MCF 10A (cell line): ENCODE measurements at regions not wholly inside any gene's neighbourhood (a gene's known extent, or its start where the extent isn't known, plus 50 kb on each side); places are given as distances from the start of the nearest gene placed in this dataset.

ENCODE experiments used
- BruUV-seq: library from RNA; stranded (reverse); fragments of 400-500 nt; replicated peaks from 2 replicates; lab custom pipeline; 2021; lab: Mats Ljungman, UMichigan
- CTCF ChIA-PET: fragments of 300-600 bp; sonication (Branson Sonifier 250); formaldehyde crosslinking; extraction: SDS; loops from one replicate; lab custom pipeline; 2021; ENCODE audit warnings: antibody characterized with exemption, inconsistent platforms; lab: Yijun Ruan, JAX
- POLR2A ChIA-PET: fragments of 300-600, 350-650 bp; sonication (Branson Sonifier 250); formaldehyde crosslinking; extraction: SDS; loops from one replicate; lab custom pipeline; 2020; ENCODE audit warnings: antibody characterized with exemption, inconsistent platforms; lab: Yijun Ruan, JAX
- DNase-seq: peaks from one replicate; pipeline ENCODE4 v3.0.0-alpha.2; 2018; ENCODE audit not compliant: unreplicated experiment
- H3K27ac Mint-ChIP-seq: one replicate; pipeline ENCODE4 v1.8.0; 2022; ENCODE audit warnings: mild to moderate bottlenecking, low read depth, mixed read lengths; ENCODE audit not compliant: unreplicated experiment
- H3K27me3 Mint-ChIP-seq: one replicate; pipeline ENCODE4 v1.8.0; 2022; ENCODE audit warnings: mixed read lengths; ENCODE audit not compliant: insufficient read depth, unreplicated experiment
- H3K36me3 Mint-ChIP-seq: one replicate; pipeline ENCODE4 v1.8.0; 2022; ENCODE audit warnings: mild to moderate bottlenecking, moderate library complexity, mixed read lengths; ENCODE audit not compliant: insufficient read depth, unreplicated experiment
- H3K4me1 Mint-ChIP-seq: one replicate; pipeline ENCODE4 v1.8.0; 2022; ENCODE audit warnings: mixed read lengths; ENCODE audit not compliant: insufficient read depth, unreplicated experiment
- H3K4me3 Mint-ChIP-seq: one replicate; pipeline ENCODE4 v1.8.0; 2022; ENCODE audit warnings: mild to moderate bottlenecking, moderate library complexity, mixed read lengths; ENCODE audit not compliant: unreplicated experiment
- H3K9me3 Mint-ChIP-seq: one replicate; pipeline ENCODE4 v1.8.0; 2022; ENCODE audit warnings: mixed read lengths; ENCODE audit not compliant: unreplicated experiment
- intact Hi-C: fragments of 100-400 bp; cut with micrococcal nuclease; formaldehyde crosslinking; loops from 2 replicates; pipeline ENCODE4 v1.14.1; 2022
- TF ChIP-seq, protein P1 (sequence below): fragments of 200-600 bp; IDR thresholded peaks from one replicate; pipeline ENCODE4 v1.8.0; 2022; ENCODE audit warnings: antibody characterized with exemption, mild to moderate bottlenecking; ENCODE audit not compliant: unreplicated experiment

DNA sequence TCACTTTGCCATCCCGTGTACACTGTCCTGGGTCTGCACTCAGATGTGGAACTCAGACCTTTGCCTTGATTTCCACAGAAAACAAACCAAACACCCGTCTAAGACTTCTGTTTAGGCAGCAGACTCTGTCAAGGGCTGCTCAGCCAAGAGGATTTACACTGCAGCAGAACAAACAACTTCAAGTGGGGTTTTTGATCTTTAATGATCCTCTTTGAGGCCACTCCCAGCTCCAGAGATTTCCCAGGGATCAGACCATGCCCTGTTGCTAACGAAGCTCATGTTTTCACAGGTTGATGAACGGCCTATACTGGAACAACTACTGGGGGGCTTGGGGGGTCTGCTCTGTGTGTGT is 52.5 kb upstream of the LGALSL start:
- H3K27ac Mint-ChIP-seq = peak overlapping the region; percentile 64
- CTCF ChIA-PET = interaction anchor here (0.6 to 1.2 kb wide), 3 partner anchors 18 to 473 kb away, joined by 3 read pairs; no protein-coding TSS in a partner anchor

DNA sequence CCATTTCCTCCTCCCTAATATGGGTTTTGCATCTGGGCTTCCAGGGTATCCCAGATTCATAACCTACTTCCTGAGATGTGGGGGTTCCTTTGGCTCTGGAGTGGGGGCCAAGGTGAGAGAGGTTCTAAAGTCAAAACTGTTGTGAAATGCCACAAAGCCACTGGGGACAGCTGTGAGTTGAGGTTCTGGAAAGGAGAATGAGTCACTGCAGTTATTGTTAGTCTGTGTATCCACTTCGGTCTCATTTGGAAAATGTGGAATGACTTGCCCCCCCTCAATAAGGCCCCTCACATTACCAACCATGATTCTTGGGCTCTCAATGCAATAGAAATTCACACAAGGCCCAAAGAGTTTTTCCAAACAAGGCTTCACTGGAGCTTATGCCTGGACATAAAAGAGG is 51.1 kb upstream of the LGALSL start:
- Mint-ChIP-seq H3K27me3 (no peaks in the 10 kb centered on the region), H3K36me3 (no peaks in the 10 kb centered on the region), H3K27ac (no peak overlapping the region), H3K4me1 (peaks cover 50% of the 10 kb centered on the region), H3K9me3 (peaks cover 6% of the 10 kb centered on the region), H3K4me3 (no peak overlapping the region)
- ChIA-PET POLR2A (no interaction called here), CTCF (interaction anchor here (0.7 to 1.3 kb wide), 2 partner anchors 85 to 550 kb away, joined by 4 to 5 read pairs; no protein-coding TSS in a partner anchor)
- no TSS peak for BruUV-seq
- intact Hi-C loops = loop anchor here (2.0 kb wide), 1 partner anchor 50 kb away; no protein-coding TSS in a partner anchor
- TF ChIP-seq, protein P1, sequence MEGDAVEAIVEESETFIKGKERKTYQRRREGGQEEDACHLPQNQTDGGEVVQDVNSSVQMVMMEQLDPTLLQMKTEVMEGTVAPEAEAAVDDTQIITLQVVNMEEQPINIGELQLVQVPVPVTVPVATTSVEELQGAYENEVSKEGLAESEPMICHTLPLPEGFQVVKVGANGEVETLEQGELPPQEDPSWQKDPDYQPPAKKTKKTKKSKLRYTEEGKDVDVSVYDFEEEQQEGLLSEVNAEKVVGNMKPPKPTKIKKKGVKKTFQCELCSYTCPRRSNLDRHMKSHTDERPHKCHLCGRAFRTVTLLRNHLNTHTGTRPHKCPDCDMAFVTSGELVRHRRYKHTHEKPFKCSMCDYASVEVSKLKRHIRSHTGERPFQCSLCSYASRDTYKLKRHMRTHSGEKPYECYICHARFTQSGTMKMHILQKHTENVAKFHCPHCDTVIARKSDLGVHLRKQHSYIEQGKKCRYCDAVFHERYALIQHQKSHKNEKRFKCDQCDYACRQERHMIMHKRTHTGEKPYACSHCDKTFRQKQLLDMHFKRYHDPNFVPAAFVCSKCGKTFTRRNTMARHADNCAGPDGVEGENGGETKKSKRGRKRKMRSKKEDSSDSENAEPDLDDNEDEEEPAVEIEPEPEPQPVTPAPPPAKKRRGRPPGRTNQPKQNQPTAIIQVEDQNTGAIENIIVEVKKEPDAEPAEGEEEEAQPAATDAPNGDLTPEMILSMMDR = no peak
- DNase-seq = peak; percentile 66

More for the DNA sequence above, 52.5 kb upstream of the LGALSL start:
- H3K27me3 Mint-ChIP-seq = no peaks in the 10 kb centered on the region
- peaks cover 50% of the 10 kb centered on the region for H3K4me1 Mint-ChIP-seq
- H3K4me3 Mint-ChIP-seq = no peak overlapping the region
- POLR2A ChIA-PET = interaction anchor here (1.1 kb wide), 1 partner anchor 41 kb away, joined by 3 read pairs; no protein-coding TSS in a partner anchor
- intact Hi-C loops = no loop called here
- H3K9me3 Mint-ChIP-seq = peaks cover 6% of the 10 kb centered on the region
- no peaks in the 10 kb centered on the region for H3K36me3 Mint-ChIP-seq
- TF ChIP-seq, protein P1 = no peak
- no TSS peak for BruUV-seq
- no peak for DNase-seq

DNA sequence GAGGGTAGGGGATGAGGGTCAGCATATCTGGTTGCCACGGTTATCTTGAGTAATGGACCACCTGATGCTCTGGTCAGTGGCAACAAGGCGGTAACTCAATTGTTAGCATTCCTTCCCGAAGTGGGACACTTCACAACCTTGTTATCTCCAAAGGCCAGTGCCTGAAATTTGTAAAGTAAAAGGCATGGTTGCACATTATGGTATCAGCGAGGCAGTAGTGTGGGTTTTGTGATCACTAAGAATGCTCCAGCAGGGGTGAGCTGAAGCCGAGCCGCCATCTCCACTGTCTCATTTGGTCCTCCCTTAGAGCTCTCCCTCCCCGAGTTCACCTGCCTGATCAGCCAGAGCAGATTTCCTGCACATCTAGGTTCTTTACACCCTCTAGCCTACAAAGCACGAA is 50.5 kb upstream of the LGALSL start:
- CTCF ChIA-PET = interaction anchor here (0.9 to 1.3 kb wide), 2 partner anchors 73 to 85 kb away, joined by 4 to 5 read pairs; no protein-coding TSS in a partner anchor
- POLR2A ChIA-PET = no interaction called here
- no peak for DNase-seq
- no peaks in the 10 kb centered on the region for H3K36me3 Mint-ChIP-seq
- H3K27ac Mint-ChIP-seq = peak overlapping the region; percentile 77
- peaks cover 4% of the 10 kb centered on the region for H3K9me3 Mint-ChIP-seq
- TF ChIP-seq, protein P1 = no peak
- no peaks in the 10 kb centered on the region for H3K27me3 Mint-ChIP-seq
- intact Hi-C loops = loop anchor here (2.0 kb wide), 1 partner anchor 49 kb away; no protein-coding TSS in a partner anchor
- H3K4me1 Mint-ChIP-seq = peaks cover 50% of the 10 kb centered on the region
- no peak overlapping the region for H3K4me3 Mint-ChIP-seq
- no TSS peak for BruUV-seq

DNA sequence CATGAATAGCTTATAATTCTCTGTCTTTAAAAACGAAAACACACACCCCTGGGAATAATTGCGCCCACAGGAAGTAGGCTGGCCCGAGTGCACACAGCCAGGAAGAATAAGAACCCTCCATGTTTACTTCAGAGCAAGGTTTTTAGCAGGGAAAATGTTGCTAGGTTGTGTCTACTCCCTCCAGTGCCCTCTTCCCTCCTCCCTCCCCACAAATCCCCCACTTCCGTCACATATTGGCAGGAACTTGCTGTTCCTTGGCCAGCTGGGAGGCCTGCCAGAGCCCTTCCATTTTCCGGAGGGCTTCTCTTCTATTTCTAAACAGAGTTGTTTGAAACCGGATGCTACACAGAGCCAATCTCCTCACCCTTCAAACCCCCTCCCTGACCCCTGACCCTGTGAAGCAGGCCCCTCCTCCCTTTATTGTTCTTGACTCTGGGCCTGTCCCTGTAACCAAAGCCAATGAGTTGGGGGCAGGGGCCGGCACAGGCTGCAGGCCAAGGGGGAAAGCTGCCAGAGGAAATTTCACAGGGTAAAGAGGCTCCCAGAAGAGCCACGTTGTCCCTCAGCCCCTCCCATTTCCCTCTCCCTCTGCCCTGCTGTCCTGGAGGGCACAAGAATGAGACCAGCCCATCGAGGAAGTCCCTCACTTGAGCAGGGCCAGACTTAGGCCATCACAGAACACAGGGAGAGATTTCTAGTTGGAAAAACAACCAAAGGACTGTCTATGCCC is 49.8 kb upstream of the LGALSL start:
- peak overlapping the region; percentile 77 for H3K27ac Mint-ChIP-seq
- no peaks in the 10 kb centered on the region for H3K36me3 Mint-ChIP-seq
- BruUV-seq = no TSS peak
- DNase-seq = peak; percentile 96
- no peak overlapping the region for H3K4me3 Mint-ChIP-seq
- H3K9me3 Mint-ChIP-seq = no peaks in the 10 kb centered on the region
- H3K4me1 Mint-ChIP-seq = peaks cover 50% of the 10 kb centered on the region
- POLR2A ChIA-PET = no interaction called here
- no peaks in the 10 kb centered on the region for H3K27me3 Mint-ChIP-seq
- CTCF ChIA-PET = interaction anchor here (0.7 to 1.3 kb wide), 3 partner anchors 73 to 84 kb away, joined by 3 to 5 read pairs (median 4); no protein-coding TSS in a partner anchor
- TF ChIP-seq, protein P1 = no peak
- intact Hi-C loops = no loop called here
